Erythroblast (primary cell): ENCODE measurements at regions not wholly inside any gene's neighbourhood (a gene's known extent, or its start where the extent isn't known, plus 50 kb on each side); places are given as distances from the start of the nearest gene placed in this dataset.

ENCODE experiments used
- GATA1 ChIP-seq: IDR thresholded peaks from 2 replicates; pipeline ENCODE4 v1.6.1; 2011; ENCODE audit warnings: low read depth, mild to moderate bottlenecking, control low read depth, low read length, moderate library complexity
- POLR2A ChIP-seq: IDR thresholded peaks from 2 replicates; pipeline ENCODE4 v1.6.1; 2011; ENCODE audit warnings: mild to moderate bottlenecking, low read length

DNA sequence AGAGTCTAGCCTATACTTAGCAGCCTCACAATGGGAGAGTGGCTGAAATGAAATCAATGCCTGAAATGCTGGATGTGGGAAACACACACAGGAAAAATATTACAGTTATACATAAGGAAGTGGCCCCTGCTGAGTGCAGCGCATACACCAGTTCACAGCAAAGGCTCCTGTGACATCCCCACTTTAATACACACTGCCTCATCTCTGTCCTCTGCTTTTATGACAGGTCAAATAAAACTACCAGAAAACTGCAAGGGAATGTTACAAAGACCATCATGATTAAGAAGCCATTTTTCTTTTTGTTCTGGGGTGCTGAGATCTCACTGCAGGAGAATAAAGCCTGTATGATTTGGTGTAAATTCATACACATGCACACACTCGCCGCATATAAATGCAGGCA is 214.3 kb downstream of the ARRDC4 start:
- TF ChIP-seq POLR2A (no peak), GATA1 (no peak)
